ENCODE measurements at regions not wholly inside any gene's neighbourhood (a gene's known extent, or its start where the extent isn't known, plus 50 kb on each side); places are given as distances from the start of the nearest gene placed in this dataset.

DNA sequence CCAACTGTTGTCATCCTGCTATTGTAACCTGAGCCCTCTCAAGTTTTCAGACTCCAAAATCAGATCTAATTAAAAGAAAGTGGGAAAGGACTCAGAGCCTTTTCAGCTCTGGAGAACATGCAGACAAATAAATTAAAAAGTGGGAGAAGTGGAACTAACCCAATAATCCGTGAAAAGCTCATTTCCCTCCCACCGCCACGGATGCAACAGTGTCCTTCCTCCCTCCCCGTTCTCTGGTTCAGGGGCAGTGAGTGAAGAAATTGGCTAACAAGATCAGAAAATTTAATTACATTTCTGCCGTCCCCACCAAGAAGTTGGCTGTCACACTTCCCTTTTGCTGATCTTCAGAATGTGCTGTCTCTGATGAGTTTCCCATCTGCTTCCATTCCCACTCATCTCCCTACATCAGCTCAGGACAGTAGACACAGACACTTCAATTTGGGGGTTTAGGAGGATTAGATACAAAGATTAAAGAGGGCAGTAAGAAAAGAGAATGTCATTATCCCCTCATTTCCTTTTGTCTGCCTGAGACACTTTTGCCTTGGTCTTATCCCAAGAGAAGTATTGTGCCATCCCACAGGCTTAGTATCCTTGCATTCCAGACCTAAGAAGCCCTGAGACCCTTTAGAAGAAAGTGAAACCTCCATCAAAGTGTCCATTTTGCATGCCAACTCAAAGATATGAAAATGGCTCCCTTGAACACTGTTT is 335.7 kb upstream of the PPP2R3A start:
- no peak for TF ChIP-seq EZH2 (IDR thresholded peaks at IDR 0.05; ENCODE audit: borderline replicate concordance, low read depth, low read length, severe bottlenecking)
- TF ChIP-seq, protein P1, sequence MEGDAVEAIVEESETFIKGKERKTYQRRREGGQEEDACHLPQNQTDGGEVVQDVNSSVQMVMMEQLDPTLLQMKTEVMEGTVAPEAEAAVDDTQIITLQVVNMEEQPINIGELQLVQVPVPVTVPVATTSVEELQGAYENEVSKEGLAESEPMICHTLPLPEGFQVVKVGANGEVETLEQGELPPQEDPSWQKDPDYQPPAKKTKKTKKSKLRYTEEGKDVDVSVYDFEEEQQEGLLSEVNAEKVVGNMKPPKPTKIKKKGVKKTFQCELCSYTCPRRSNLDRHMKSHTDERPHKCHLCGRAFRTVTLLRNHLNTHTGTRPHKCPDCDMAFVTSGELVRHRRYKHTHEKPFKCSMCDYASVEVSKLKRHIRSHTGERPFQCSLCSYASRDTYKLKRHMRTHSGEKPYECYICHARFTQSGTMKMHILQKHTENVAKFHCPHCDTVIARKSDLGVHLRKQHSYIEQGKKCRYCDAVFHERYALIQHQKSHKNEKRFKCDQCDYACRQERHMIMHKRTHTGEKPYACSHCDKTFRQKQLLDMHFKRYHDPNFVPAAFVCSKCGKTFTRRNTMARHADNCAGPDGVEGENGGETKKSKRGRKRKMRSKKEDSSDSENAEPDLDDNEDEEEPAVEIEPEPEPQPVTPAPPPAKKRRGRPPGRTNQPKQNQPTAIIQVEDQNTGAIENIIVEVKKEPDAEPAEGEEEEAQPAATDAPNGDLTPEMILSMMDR (IDR thresholded peaks at IDR 0.05; ENCODE audit: borderline replicate concordance, extremely low read depth, low read length, poor library complexity, severe bottlenecking) = no peak

Measured in DND-41 (cell line).